ENCODE measurements at regions not wholly inside any gene's neighbourhood (a gene's known extent, or its start where the extent isn't known, plus 50 kb on each side); places are given as distances from the start of the nearest gene placed in this dataset.

DNA sequence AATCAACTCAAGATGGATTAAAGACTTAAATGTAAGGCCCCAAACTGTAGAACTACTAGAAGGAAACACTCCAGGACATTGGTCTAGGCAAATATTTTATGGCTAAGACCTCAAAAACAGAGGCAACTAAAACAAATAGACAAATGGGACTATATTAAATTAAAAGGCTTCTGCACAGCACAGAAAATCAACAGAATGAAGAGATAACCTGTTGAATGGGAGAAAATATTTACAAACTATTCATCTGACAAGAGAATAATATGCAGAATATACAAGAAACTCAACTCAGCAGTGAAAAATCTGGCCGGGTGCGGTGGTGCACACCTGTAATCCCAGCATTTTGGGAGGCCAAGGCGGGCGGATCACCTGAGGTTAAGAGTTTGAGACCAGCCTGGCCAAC, 84.1 kb upstream of the HNRNPU start:
- TF ChIP-seq JUNB (CRISPR knock-in tag; conservative IDR thresholded peaks at IDR 0.05) (no peak), HNRNPUL1 (IDR thresholded peaks at IDR 0.05; ENCODE audit: low read length) (no peak), CTCF (IDR thresholded peaks at IDR 0.05 in 2 of 3, conservative IDR thresholded peaks at IDR 0.05 in 1 of 3; ENCODE audit: insufficient read depth in 2 of 3, low read depth in 1 of 3, low read length in 3 of 3) (no peak), ZNF695 (CRISPR knock-in tag; IDR thresholded peaks at IDR 0.05) (no peak), SIN3B (IDR thresholded peaks at IDR 0.05; ENCODE audit: low read depth) (no peak), NFRKB (IDR thresholded peaks at IDR 0.05; ENCODE audit: low read depth) (no peak), IRF2 (CRISPR knock-in tag; IDR thresholded peaks at IDR 0.05) (no peak), SP1 (CRISPR knock-in tag; IDR thresholded peaks at IDR 0.05) (no peak), MXI1 (IDR thresholded peaks at IDR 0.05; ENCODE audit: low read depth, low read length) (no peak)
- TF ChIP-seq, protein P1, sequence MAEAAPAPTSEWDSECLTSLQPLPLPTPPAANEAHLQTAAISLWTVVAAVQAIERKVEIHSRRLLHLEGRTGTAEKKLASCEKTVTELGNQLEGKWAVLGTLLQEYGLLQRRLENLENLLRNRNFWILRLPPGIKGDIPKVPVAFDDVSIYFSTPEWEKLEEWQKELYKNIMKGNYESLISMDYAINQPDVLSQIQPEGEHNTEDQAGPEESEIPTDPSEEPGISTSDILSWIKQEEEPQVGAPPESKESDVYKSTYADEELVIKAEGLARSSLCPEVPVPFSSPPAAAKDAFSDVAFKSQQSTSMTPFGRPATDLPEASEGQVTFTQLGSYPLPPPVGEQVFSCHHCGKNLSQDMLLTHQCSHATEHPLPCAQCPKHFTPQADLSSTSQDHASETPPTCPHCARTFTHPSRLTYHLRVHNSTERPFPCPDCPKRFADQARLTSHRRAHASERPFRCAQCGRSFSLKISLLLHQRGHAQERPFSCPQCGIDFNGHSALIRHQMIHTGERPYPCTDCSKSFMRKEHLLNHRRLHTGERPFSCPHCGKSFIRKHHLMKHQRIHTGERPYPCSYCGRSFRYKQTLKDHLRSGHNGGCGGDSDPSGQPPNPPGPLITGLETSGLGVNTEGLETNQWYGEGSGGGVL (CRISPR knock-in tag; IDR thresholded peaks at IDR 0.05): no peak
- TF ChIP-seq, protein P2, sequence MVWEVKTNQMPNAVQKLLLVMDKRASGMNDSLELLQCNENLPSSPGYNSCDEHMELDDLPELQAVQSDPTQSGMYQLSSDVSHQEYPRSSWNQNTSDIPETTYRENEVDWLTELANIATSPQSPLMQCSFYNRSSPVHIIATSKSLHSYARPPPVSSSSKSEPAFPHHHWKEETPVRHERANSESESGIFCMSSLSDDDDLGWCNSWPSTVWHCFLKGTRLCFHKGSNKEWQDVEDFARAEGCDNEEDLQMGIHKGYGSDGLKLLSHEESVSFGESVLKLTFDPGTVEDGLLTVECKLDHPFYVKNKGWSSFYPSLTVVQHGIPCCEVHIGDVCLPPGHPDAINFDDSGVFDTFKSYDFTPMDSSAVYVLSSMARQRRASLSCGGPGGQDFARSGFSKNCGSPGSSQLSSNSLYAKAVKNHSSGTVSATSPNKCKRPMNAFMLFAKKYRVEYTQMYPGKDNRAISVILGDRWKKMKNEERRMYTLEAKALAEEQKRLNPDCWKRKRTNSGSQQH (CRISPR knock-in tag; IDR thresholded peaks at IDR 0.05): no peak

Data from K562 (cell line).